Neural progenitor cell (in vitro differentiated cells): ENCODE measurements at regions not wholly inside any gene's neighbourhood (a gene's known extent, or its start where the extent isn't known, plus 50 kb on each side); places are given as distances from the start of the nearest gene placed in this dataset.
A peak's percentile ranks its signal among the peaks of the same experiment; 100 is the strongest.

Experiments
- DNase-seq: peaks from one replicate; pipeline ENCODE4 v3.0.0-alpha.2; 2016; ENCODE audit warnings: low spot score
- H2AFZ ChIP-seq: fragments of 200-600 bp; sonication (generic); replicated peaks from 2 replicates; pipeline ENCODE4 v1.6.1; 2016; ENCODE audit warnings: antibody characterized with exemption
- H3F3A ChIP-seq: fragments of 200-600 bp; sonication (generic); 2 replicates; pipeline ENCODE4 v1.6.1; 2016; ENCODE audit warnings: antibody characterized with exemption, low read depth
- H3K27ac ChIP-seq: fragments of 200-600 bp; sonication (generic); 2 replicates; pipeline ENCODE4 v1.5.1; 2016; ENCODE audit warnings: mild to moderate bottlenecking
- H3K27me3 ChIP-seq: fragments of 200-600 bp; sonication (generic); 2 replicates; pipeline ENCODE4 v1.6.1; 2016; ENCODE audit warnings: mild to moderate bottlenecking, moderate library complexity
- H3K36me3 ChIP-seq: fragments of 200-600 bp; sonication (generic); 2 replicates; pipeline ENCODE4 v1.5.1; 2016
- H3K4me1 ChIP-seq: fragments of 200-600 bp; sonication (generic); 2 replicates; pipeline ENCODE4 v1.6.1; 2016; ENCODE audit warnings: mixed run types
- H3K4me2 ChIP-seq: fragments of 200-600 bp; sonication (generic); 2 replicates; pipeline ENCODE4 v1.6.1; 2016
- H3K4me3 ChIP-seq: fragments of 200-600 bp; sonication (generic); 2 replicates; pipeline ENCODE4 v1.5.1; 2016
- H3K79me2 ChIP-seq: fragments of 200-600 bp; sonication (generic); 2 replicates; pipeline ENCODE4 v1.6.1; 2016; ENCODE audit warnings: low read depth
- H3K9ac ChIP-seq: fragments of 200-600 bp; sonication (generic); 2 replicates; pipeline ENCODE4 v1.6.1; 2016
- H3K9me3 ChIP-seq: fragments of 200-600 bp; sonication (generic); 2 replicates; pipeline ENCODE4 v1.5.1; 2016; ENCODE audit warnings: low read depth
- H4K20me1 ChIP-seq: fragments of 200-600 bp; sonication (generic); 2 replicates; pipeline ENCODE4 v1.6.1; 2016; ENCODE audit warnings: low read depth
- H3K27ac Mint-ChIP-seq: 3 replicates; pipeline ENCODE4 v1.8.0; 2021; ENCODE audit warnings: mixed read lengths
- H3K27me3 Mint-ChIP-seq: 2 replicates; pipeline ENCODE4 v1.8.0; 2022; ENCODE audit warnings: low read depth, mild to moderate bottlenecking, inconsistent platforms, moderate library complexity, mixed read lengths; ENCODE audit not compliant: insufficient read depth
- H3K36me3 Mint-ChIP-seq: 3 replicates; pipeline ENCODE4 v1.8.0; 2021; ENCODE audit warnings: mixed read lengths
- H3K4me1 Mint-ChIP-seq: 3 replicates; pipeline ENCODE4 v1.8.0; 2021; ENCODE audit warnings: mixed read lengths
- H3K4me3 Mint-ChIP-seq: 3 replicates; pipeline ENCODE4 v1.8.0; 2021; ENCODE audit warnings: mild to moderate bottlenecking, moderate library complexity, mixed read lengths
- H3K9me3 Mint-ChIP-seq: 3 replicates; pipeline ENCODE4 v1.8.0; 2020; ENCODE audit warnings: mixed read lengths
- EZH2 ChIP-seq: fragments of 200-600 bp; sonication (generic); IDR thresholded peaks from 2 replicates; pipeline ENCODE4 v1.6.1; 2017; ENCODE audit warnings: antibody characterized with exemption, mild to moderate bottlenecking, moderate library complexity
- EZH2phosphoT487 ChIP-seq: fragments of 200-600 bp; sonication (generic); IDR thresholded peaks from 2 replicates; pipeline ENCODE4 v1.6.1; 2017; ENCODE audit warnings: antibody characterized with exemption
- TF ChIP-seq, protein P1 (sequence below): fragments of 200-600 bp; sonication (generic); IDR thresholded peaks from 2 replicates; pipeline ENCODE4 v1.5.1; 2017; ENCODE audit warnings: antibody characterized with exemption, mild to moderate bottlenecking

DNA sequence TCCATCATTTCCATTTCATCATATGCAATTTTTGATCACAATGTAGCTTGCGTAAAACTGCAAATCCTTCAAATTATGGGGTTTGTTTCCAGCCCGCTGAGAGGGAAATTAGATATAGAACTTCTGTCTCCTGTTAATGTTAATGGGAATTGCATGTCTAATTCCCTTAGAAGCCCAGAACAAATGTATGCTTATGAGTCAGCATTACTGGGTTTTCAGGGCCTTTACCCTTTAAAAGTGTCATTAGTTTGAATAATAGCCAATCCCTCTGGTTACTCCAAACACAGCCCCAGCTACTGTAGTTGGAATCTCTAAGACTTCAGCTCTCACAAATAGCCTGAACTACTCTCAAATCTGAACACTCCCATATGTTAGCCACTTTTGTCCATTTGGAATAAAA is 439.4 kb downstream of the C3orf38 start:
- H3K4me1 ChIP-seq, result peaks cover 25% of the 10 kb centered on the region
- no peaks in the 10 kb centered on the region for H3K36me3 Mint-ChIP-seq
- H2AFZ ChIP-seq, result peak overlapping the region; percentile 35
- H3K27me3 Mint-ChIP-seq, result peaks cover 2% of the 10 kb centered on the region
- H3K4me3 ChIP-seq, result no peak overlapping the region
- H3K9ac ChIP-seq, result no peak overlapping the region
- TF ChIP-seq EZH2, result no peak
- no peak for TF ChIP-seq EZH2phosphoT487
- TF ChIP-seq, protein P1, sequence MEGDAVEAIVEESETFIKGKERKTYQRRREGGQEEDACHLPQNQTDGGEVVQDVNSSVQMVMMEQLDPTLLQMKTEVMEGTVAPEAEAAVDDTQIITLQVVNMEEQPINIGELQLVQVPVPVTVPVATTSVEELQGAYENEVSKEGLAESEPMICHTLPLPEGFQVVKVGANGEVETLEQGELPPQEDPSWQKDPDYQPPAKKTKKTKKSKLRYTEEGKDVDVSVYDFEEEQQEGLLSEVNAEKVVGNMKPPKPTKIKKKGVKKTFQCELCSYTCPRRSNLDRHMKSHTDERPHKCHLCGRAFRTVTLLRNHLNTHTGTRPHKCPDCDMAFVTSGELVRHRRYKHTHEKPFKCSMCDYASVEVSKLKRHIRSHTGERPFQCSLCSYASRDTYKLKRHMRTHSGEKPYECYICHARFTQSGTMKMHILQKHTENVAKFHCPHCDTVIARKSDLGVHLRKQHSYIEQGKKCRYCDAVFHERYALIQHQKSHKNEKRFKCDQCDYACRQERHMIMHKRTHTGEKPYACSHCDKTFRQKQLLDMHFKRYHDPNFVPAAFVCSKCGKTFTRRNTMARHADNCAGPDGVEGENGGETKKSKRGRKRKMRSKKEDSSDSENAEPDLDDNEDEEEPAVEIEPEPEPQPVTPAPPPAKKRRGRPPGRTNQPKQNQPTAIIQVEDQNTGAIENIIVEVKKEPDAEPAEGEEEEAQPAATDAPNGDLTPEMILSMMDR, result no peak
- H3F3A ChIP-seq, result no peaks in the 10 kb centered on the region
- H4K20me1 ChIP-seq, result no peaks in the 10 kb centered on the region
- no peaks in the 10 kb centered on the region for H3K9me3 ChIP-seq
- H3K27ac ChIP-seq, result no peak overlapping the region
- no peaks in the 10 kb centered on the region for H3K79me2 ChIP-seq
- peaks cover 26% of the 10 kb centered on the region for H3K4me1 Mint-ChIP-seq
- no peak overlapping the region for H3K27ac Mint-ChIP-seq
- no peak overlapping the region for H3K4me2 ChIP-seq
- H3K36me3 ChIP-seq, result no peaks in the 10 kb centered on the region
- H3K9me3 Mint-ChIP-seq, result peaks cover 3% of the 10 kb centered on the region
- no peaks in the 10 kb centered on the region for H3K27me3 ChIP-seq
- H3K4me3 Mint-ChIP-seq, result no peak overlapping the region
- DNase-seq, result peak; percentile 7

DNA sequence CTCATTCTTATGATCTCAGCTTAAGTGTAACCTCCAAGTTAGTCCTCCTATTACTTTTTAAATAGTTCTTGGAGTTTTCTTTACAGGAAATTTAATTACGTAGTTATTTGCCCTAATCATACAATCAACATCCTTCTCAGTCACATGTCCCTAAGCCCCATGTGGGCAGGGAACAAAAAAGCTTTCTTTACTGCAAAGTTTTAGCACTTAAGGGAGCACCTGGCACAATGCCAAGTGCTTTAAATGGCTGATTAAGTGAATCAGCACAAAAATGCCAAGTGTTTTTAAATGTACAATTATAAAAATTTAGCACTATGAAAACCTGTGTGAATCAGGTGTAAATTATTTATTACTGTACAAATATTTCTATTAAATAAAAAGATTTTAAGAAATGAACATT is 445.3 kb downstream of the C3orf38 start:
- H3K27me3 ChIP-seq, result no peaks in the 10 kb centered on the region
- Mint-ChIP-seq H3K4me3 (no peak overlapping the region), H3K27ac (no peak overlapping the region), H3K36me3 (no peaks in the 10 kb centered on the region), H3K27me3 (peaks cover 7% of the 10 kb centered on the region), H3K4me1 (peaks cover 5% of the 10 kb centered on the region), H3K9me3 (peaks cover 3% of the 10 kb centered on the region)
- TF ChIP-seq EZH2phosphoT487 (no peak), EZH2 (no peak)
- TF ChIP-seq, protein P1, result no peak
- H3K36me3 ChIP-seq, result no peaks in the 10 kb centered on the region
- no peaks in the 10 kb centered on the region for H3K79me2 ChIP-seq
- H3K27ac ChIP-seq, result no peak overlapping the region
- H3K4me3 ChIP-seq, result no peak overlapping the region
- H3K4me2 ChIP-seq, result no peak overlapping the region
- no peaks in the 10 kb centered on the region for H3K4me1 ChIP-seq
- H3F3A ChIP-seq, result no peaks in the 10 kb centered on the region
- H3K9ac ChIP-seq, result no peak overlapping the region
- H2AFZ ChIP-seq, result no peak overlapping the region
- H3K9me3 ChIP-seq, result no peaks in the 10 kb centered on the region
- no peak for DNase-seq
- H4K20me1 ChIP-seq, result no peaks in the 10 kb centered on the region

DNA sequence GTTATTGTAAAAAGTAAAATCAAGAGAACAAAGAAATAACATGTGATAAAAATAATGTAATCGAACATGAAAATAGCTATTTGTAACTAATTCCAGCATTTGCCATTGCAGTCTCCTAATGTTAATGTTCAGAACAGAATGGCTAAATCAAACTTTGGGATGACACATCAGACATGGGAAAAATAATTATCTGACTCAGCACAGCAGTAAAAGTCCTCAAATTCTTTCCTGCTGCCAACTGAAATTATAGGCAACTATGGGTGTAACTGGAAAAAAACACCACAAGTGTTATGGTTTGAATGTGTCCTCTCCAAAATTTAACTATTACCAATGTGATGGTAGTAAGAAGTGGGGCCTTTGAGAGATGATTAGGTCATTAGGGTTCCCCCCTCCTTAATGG is 446.7 kb downstream of the C3orf38 start:
- Histone ChIP-seq H3K4me1 (no peaks in the 10 kb centered on the region), H4K20me1 (no peaks in the 10 kb centered on the region), H3K4me2 (no peak overlapping the region), H3K9me3 (no peaks in the 10 kb centered on the region), H3F3A (no peaks in the 10 kb centered on the region), H3K27ac (no peak overlapping the region), H3K36me3 (no peaks in the 10 kb centered on the region), H3K4me3 (no peak overlapping the region), H2AFZ (no peak overlapping the region), H3K79me2 (no peaks in the 10 kb centered on the region), H3K27me3 (no peaks in the 10 kb centered on the region), H3K9ac (no peak overlapping the region)
- no peak for DNase-seq
- H3K4me3 Mint-ChIP-seq, result no peak overlapping the region
- TF ChIP-seq EZH2 (no peak), EZH2phosphoT487 (no peak)
- TF ChIP-seq, protein P1, result no peak
- peaks cover 7% of the 10 kb centered on the region for H3K27me3 Mint-ChIP-seq
- peaks cover 5% of the 10 kb centered on the region for H3K4me1 Mint-ChIP-seq
- H3K36me3 Mint-ChIP-seq, result no peaks in the 10 kb centered on the region
- no peak overlapping the region for H3K27ac Mint-ChIP-seq
- H3K9me3 Mint-ChIP-seq, result peaks cover 3% of the 10 kb centered on the region
